Endothelial cell of umbilical vein (primary cell): ENCODE measurements at regions not wholly inside any gene's neighbourhood (a gene's known extent, or its start where the extent isn't known, plus 50 kb on each side); places are given as distances from the start of the nearest gene placed in this dataset.

Source experiments
- BruUV-seq: library from RNA; stranded (reverse); fragments of 400-500 nt; replicated peaks from 2 replicates; lab custom pipeline; 2021; lab: Mats Ljungman, UMichigan
- CTCF ChIA-PET: fragments of 300-600, 350-600 bp; sonication (Branson Sonifier 250); formaldehyde crosslinking; loops from one replicate; lab custom pipeline; 2021; ENCODE audit warnings: antibody characterized with exemption, inconsistent platforms; lab: Charles Lee
- POLR2A ChIA-PET: fragments of 300-600, 350-600 bp; sonication (Branson Sonifier 250); formaldehyde crosslinking; loops from one replicate; lab custom pipeline; 2021; ENCODE audit warnings: antibody characterized with exemption, inconsistent platforms; lab: Charles Lee
- DNase-seq: peaks from one replicate; pipeline ENCODE4 v3.0.0-alpha.2; 2011; ENCODE audit warnings: low read depth, low spot score
- FAIRE-seq: peaks from 2 replicates; lab custom pipeline; 2011; peaks lifted over from hg19 to GRCh38; lab: Jason Lieb, UNC
- H2AFZ ChIP-seq: 2 replicates; pipeline ENCODE4 v1.6.0; 2012; ENCODE audit warnings: low read depth, low read length, control low read depth, inconsistent platforms
- H3K27ac ChIP-seq: 2 replicates; pipeline ENCODE4 v1.5.1; 2011; ENCODE audit warnings: low read depth, mild to moderate bottlenecking, control low read depth, low read length, moderate library complexity; ENCODE audit not compliant: insufficient read depth
- H3K27me3 ChIP-seq, 2 experiments: 2 replicates each; pipeline versions ENCODE4 v1.6.0 to v1.6.1; 2011; ENCODE audit warnings: low read length in 2 of 2, mixed read lengths in 1 of 2; ENCODE audit not compliant: control insufficient read depth in 2 of 2, insufficient read depth in 2 of 2
- H3K36me3 ChIP-seq, 2 experiments: 2 replicates in 1 of 2; 3 replicates in 1 of 2; pipeline ENCODE4 v1.5.1; 2011; ENCODE audit warnings: low read length in 2 of 2, mild to moderate bottlenecking in 1 of 2, moderate library complexity in 1 of 2; ENCODE audit not compliant: control insufficient read depth in 2 of 2, insufficient read depth in 2 of 2; ENCODE audit errors: extremely low read depth in 1 of 2
- H3K4me1 ChIP-seq: 3 replicates; pipeline ENCODE4 v1.5.1; 2011; ENCODE audit warnings: mild to moderate bottlenecking, low read length; ENCODE audit not compliant: control insufficient read depth, insufficient read depth; ENCODE audit errors: extremely low read depth
- H3K4me2 ChIP-seq: 2 replicates; pipeline ENCODE4 v1.6.1; 2011; ENCODE audit warnings: low read length, control low read depth, mixed read lengths; ENCODE audit not compliant: insufficient read depth
- H3K4me3 ChIP-seq, 3 experiments: fragments of 200-600 bp in 1 of 3; sonication (generic), shearing (Covaris generic) in 1 of 3; replicated peaks in 1 of 3; 2 replicates each; pipeline ENCODE4 v1.5.1; 2011 to 2016; ENCODE audit warnings: control low read depth in 3 of 3, low read length in 3 of 3, mild to moderate bottlenecking in 2 of 3, inconsistent platforms in 1 of 3, low read depth in 1 of 3, moderate library complexity in 1 of 3; ENCODE audit not compliant: insufficient read depth in 1 of 3
- H3K79me2 ChIP-seq: 2 replicates; pipeline ENCODE4 v1.6.0; 2012; ENCODE audit warnings: low read length, inconsistent platforms; ENCODE audit not compliant: control insufficient read depth, insufficient read depth
- H3K9ac ChIP-seq: replicated peaks from 2 replicates; pipeline ENCODE3; 2011; ENCODE audit warnings: low read length, control low read depth; ENCODE audit not compliant: insufficient read depth; ENCODE audit errors: extremely low read depth
- H3K9me1 ChIP-seq: replicated peaks from 3 replicates; pipeline ENCODE4 v1.6.0; 2011; ENCODE audit warnings: mild to moderate bottlenecking, low read length; ENCODE audit not compliant: control insufficient read depth, insufficient read depth; ENCODE audit errors: extremely low read depth
- H3K9me3 ChIP-seq: replicated peaks from 2 replicates; pipeline ENCODE4 v1.5.1; 2012; ENCODE audit warnings: low read length, inconsistent platforms; ENCODE audit not compliant: control insufficient read depth, insufficient read depth
- H4K20me1 ChIP-seq: replicated peaks from 2 replicates; pipeline ENCODE3; 2011; ENCODE audit warnings: mild to moderate bottlenecking, low read length; ENCODE audit not compliant: control insufficient read depth, insufficient read depth; ENCODE audit errors: extremely low read depth
- CTCF ChIP-seq, 2 donors: IDR thresholded peaks; 1 replicate in 1 of 2; 2 replicates in 1 of 2; pipeline ENCODE4 v1.5.1; 2011; ENCODE audit warnings: low read length in 2 of 2, mild to moderate bottlenecking in 2 of 2, moderate library complexity in 2 of 2, control low read depth in 1 of 2, inconsistent platforms in 1 of 2, low read depth in 1 of 2; ENCODE audit not compliant: insufficient read depth in 1 of 2; ENCODE audit errors: extremely low read depth in 1 of 2
- EZH2 ChIP-seq: IDR thresholded peaks from 2 replicates; pipeline ENCODE4 v1.6.1; 2012; ENCODE audit warnings: borderline replicate concordance, low read depth, mild to moderate bottlenecking, moderate library complexity, low read length, inconsistent platforms; ENCODE audit not compliant: severe bottlenecking
- FOS ChIP-seq: IDR thresholded peaks from 2 replicates; pipeline ENCODE4 v1.6.1; 2011; ENCODE audit warnings: mild to moderate bottlenecking, low read length, moderate library complexity, borderline replicate concordance; ENCODE audit not compliant: insufficient read depth
- GATA2 ChIP-seq: IDR thresholded peaks from 2 replicates; pipeline ENCODE4 v1.7.0; 2011; ENCODE audit warnings: low read depth, mild to moderate bottlenecking, moderate library complexity, mixed read lengths, low read length; ENCODE audit not compliant: insufficient read length, insufficient read depth
- JUN ChIP-seq: IDR thresholded peaks from 2 replicates; pipeline ENCODE4 v1.6.1; 2011; ENCODE audit warnings: borderline replicate concordance, low read depth; ENCODE audit not compliant: insufficient read length, insufficient read depth
- MAX ChIP-seq: IDR thresholded peaks from 2 replicates; pipeline ENCODE4 v1.6.1; 2011; ENCODE audit not compliant: insufficient read depth, insufficient read length
- MYC ChIP-seq: IDR thresholded peaks from one replicate; pipeline ENCODE4 v1.6.1; 2011; ENCODE audit warnings: mild to moderate bottlenecking, low read depth, low read length
- POLR2A ChIP-seq: IDR thresholded peaks from 2 replicates; pipeline ENCODE4 v1.6.1; 2012; ENCODE audit warnings: low read depth, mild to moderate bottlenecking, control low read depth, low read length
- POLR2AphosphoS5 ChIP-seq: IDR thresholded peaks from 2 replicates; pipeline ENCODE4 v1.6.1; 2012; ENCODE audit warnings: low read depth, mild to moderate bottlenecking, control low read depth, low read length, moderate library complexity; ENCODE audit not compliant: insufficient read depth
- dilution Hi-C: fragments of 300-500 bp; cut with MboI; formaldehyde crosslinking; loops from one replicate; pipeline ENCODE4 v1.15.0; 2019; ENCODE audit warnings: low sequenced_read_pairs; ENCODE audit not compliant: extremely low pct_ligation_motif_present
- intact Hi-C: fragments of 100-400 bp; cut with micrococcal nuclease; formaldehyde crosslinking; loops from one replicate; pipeline ENCODE4 v1.10.0; 2022

- Histone ChIP-seq H3K79me2 (no peaks in the 10 kb centered on the region), H4K20me1 (no peaks in the 10 kb centered on the region), H3K4me1 (no peaks in the 10 kb centered on the region), H3K4me2 (no peak overlapping the region), H3K9me3 (no peaks in the 10 kb centered on the region), H3K27me3 (no peaks in the 10 kb centered on the region), H3K9ac (no peak overlapping the region), H3K9me1 (no peaks in the 10 kb centered on the region), H3K36me3 (no peaks in the 10 kb centered on the region), H3K27ac (no peak overlapping the region), H3K4me3 (no peak overlapping the region), H2AFZ (no peak overlapping the region)
- POLR2A ChIA-PET = no interaction called here
- DNase-seq (no peak), FAIRE-seq (no peak)
- intact Hi-C loops = no loop called here
- no TSS peak for BruUV-seq
- CTCF ChIA-PET = no interaction called here
- dilution Hi-C loops = no loop called here
- TF ChIP-seq POLR2A = no peak
- no peak for TF ChIP-seq EZH2
- no peak for TF ChIP-seq MAX
- TF ChIP-seq FOS = no peak
- no peak for TF ChIP-seq MYC
- no peak for TF ChIP-seq POLR2AphosphoS5
- no peak for TF ChIP-seq CTCF (IDR thresholded peaks at IDR 0.05; ENCODE audit: extremely low read depth in 1 of 2, insufficient read depth in 1 of 2, low read depth in 1 of 2, low read length in 2 of 2)
- no peak for TF ChIP-seq GATA2
- no peak for TF ChIP-seq JUN
These were observed 123.3 kb upstream of the LSM8 start for GRCh38 chr7:118060692-118061091.
